Liver (tissue), 8 donors: ENCODE measurements at regions not wholly inside any gene's neighbourhood (a gene's known extent, or its start where the extent isn't known, plus 50 kb on each side); places are given as distances from the start of the nearest gene placed in this dataset.
A peak's percentile ranks its signal among the peaks of the same experiment; 100 is the strongest.

Experiments used
- DNase-seq: peaks from one replicate; pipeline ENCODE4 v3.0.0-alpha.2; 2017; ENCODE audit warnings: low spot score
- H3K27ac ChIP-seq, 2 donors: one replicate each; pipeline ENCODE4 v1.7.0; 2013; ENCODE audit warnings: inconsistent platforms in 2 of 2, low read length in 2 of 2, control low read depth in 1 of 2, low read depth in 1 of 2, mild to moderate bottlenecking in 1 of 2
- H3K27me3 ChIP-seq, 4 donors: one replicate each; pipeline versions ENCODE4 v1.6.1 to v1.7.0; 2013; ENCODE audit warnings: low read length in 3 of 4, inconsistent platforms in 1 of 4, mild to moderate bottlenecking in 1 of 4, moderate library complexity in 1 of 4; ENCODE audit not compliant: control insufficient read depth in 4 of 4, insufficient read depth in 4 of 4
- H3K36me3 ChIP-seq, 4 donors: one replicate each; pipeline versions ENCODE4 v1.6.1 to v1.7.0; 2013; ENCODE audit warnings: low read length in 3 of 4, mild to moderate bottlenecking in 3 of 4, low read depth in 1 of 4, moderate library complexity in 1 of 4; ENCODE audit not compliant: control insufficient read depth in 4 of 4, insufficient read depth in 3 of 4
- H3K4me1 ChIP-seq, 4 donors: one replicate each; pipeline versions ENCODE4 v1.6.1 to v1.7.0; 2013; ENCODE audit warnings: low read length in 3 of 4, mild to moderate bottlenecking in 3 of 4, moderate library complexity in 1 of 4; ENCODE audit not compliant: control insufficient read depth in 4 of 4, insufficient read depth in 4 of 4
- H3K4me3 ChIP-seq, 3 donors: one replicate each; pipeline versions ENCODE4 v1.6.1 to v1.7.0; 2013; ENCODE audit warnings: low read length in 3 of 3, control low read depth in 1 of 3, low read depth in 1 of 3, mild to moderate bottlenecking in 1 of 3
- H3K9ac ChIP-seq, 2 donors: one replicate each; pipeline ENCODE4 v1.7.0; 2013; ENCODE audit warnings: low read length in 2 of 2, mild to moderate bottlenecking in 2 of 2, moderate library complexity in 2 of 2, control low read depth in 1 of 2, low read depth in 1 of 2
- H3K9me3 ChIP-seq, 4 donors: one replicate each; pipeline versions ENCODE4 v1.6.1 to v1.7.0; 2013; ENCODE audit warnings: low read length in 3 of 4; ENCODE audit not compliant: control insufficient read depth in 4 of 4
- EGR1 ChIP-seq, 2 donors: IDR thresholded peaks; 2 replicates each; pipeline ENCODE4 v1.6.1; 2016 to 2018; ENCODE audit warnings: antibody characterized with exemption in 2 of 2, low read depth in 2 of 2
- FOXA1 ChIP-seq: IDR thresholded peaks from 2 replicates; pipeline ENCODE4 v1.6.1; 2016; ENCODE audit warnings: antibody characterized with exemption
- FOXA2 ChIP-seq: IDR thresholded peaks from 2 replicates; pipeline ENCODE4 v1.6.1; 2016; ENCODE audit warnings: antibody characterized with exemption
- GABPA ChIP-seq, 2 donors: IDR thresholded peaks in 1 of 2; conservative IDR thresholded peaks in 1 of 2; 2 replicates each; pipeline ENCODE4 v1.6.1; 2016; ENCODE audit warnings: antibody characterized with exemption in 2 of 2, mild to moderate bottlenecking in 1 of 2, moderate library complexity in 1 of 2
- HNF4A ChIP-seq, 2 donors: conservative IDR thresholded peaks; 2 replicates each; pipeline ENCODE4 v1.6.1; 2016; ENCODE audit warnings: antibody characterized with exemption in 2 of 2, mild to moderate bottlenecking in 2 of 2
- HNF4G ChIP-seq: IDR thresholded peaks from 2 replicates; pipeline ENCODE4 v1.6.1; 2016; ENCODE audit warnings: antibody characterized with exemption
- JUND ChIP-seq, 2 donors: IDR thresholded peaks; 2 replicates each; pipeline ENCODE4 v1.6.1; 2016; ENCODE audit warnings: antibody characterized with exemption in 2 of 2
- NR2F2 ChIP-seq: IDR thresholded peaks from 2 replicates; pipeline ENCODE4 v1.6.1; 2016; ENCODE audit warnings: antibody characterized with exemption
- RAD21 ChIP-seq, 2 donors: IDR thresholded peaks; 2 replicates each; pipeline ENCODE4 v1.6.1; 2016; ENCODE audit warnings: antibody characterized with exemption in 2 of 2, mild to moderate bottlenecking in 2 of 2
- SP1 ChIP-seq: IDR thresholded peaks from 2 replicates; pipeline ENCODE4 v1.6.1; 2018; ENCODE audit warnings: antibody characterized with exemption, mild to moderate bottlenecking
- TAF1 ChIP-seq: conservative IDR thresholded peaks from 2 replicates; pipeline ENCODE4 v1.6.1; 2016; ENCODE audit warnings: antibody characterized with exemption, mild to moderate bottlenecking
- YY1 ChIP-seq: IDR thresholded peaks from 2 replicates; pipeline ENCODE4 v1.6.1; 2016; ENCODE audit warnings: antibody characterized with exemption, mild to moderate bottlenecking
- WGBS: extraction: QIAGEN DNeasy Blood & Tissue Kit; methylation state at CpG from one replicate; pipeline ENCODE4 v1.1.7; 2013; 5-methylcytosine and 5-hydroxymethylcytosine counted together
- TF ChIP-seq, protein P1 (sequence below): IDR thresholded peaks from 2 replicates; pipeline ENCODE4 v1.6.1; 2016; ENCODE audit warnings: antibody characterized with exemption
- TF ChIP-seq, protein P2 (sequence below): IDR thresholded peaks from 2 replicates; pipeline ENCODE4 v1.6.1; 2016; ENCODE audit warnings: antibody characterized with exemption
- TF ChIP-seq, protein P3 (sequence below): fragments of 150-350 bp; IDR thresholded peaks from 2 replicates; pipeline ENCODE4 v1.5.1; 2017; ENCODE audit warnings: improper control_type of control experiment, low read depth, low read length; ENCODE audit not compliant: missing input control
- TF ChIP-seq, protein P4 (sequence below): IDR thresholded peaks from 2 replicates; pipeline ENCODE4 v1.6.1; 2016; ENCODE audit warnings: antibody characterized with exemption
- donor health status: healthy.
- donor health status: healthy.
- donor health status: healthy.
- donor health status: healthy.
- donor health status: healthy.

DNA sequence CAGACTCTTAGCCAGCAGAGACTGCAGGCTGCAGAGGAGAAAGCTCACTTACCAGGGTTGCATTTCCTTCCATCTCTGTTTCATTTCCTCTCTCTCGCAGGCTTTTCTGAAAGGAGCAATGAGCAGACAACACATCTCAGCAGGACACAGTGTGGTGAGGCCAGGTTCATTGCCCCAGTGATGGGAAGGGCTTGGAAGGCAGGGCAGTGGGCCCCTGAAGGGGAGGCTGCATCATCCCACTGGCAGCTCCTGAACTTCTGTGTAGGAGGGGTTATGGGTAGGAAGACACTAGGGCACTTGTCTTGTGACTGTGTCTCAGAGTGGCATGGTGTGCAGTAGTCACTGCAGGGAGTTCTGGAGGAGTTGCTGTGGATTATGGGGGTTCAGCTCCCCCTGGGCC is 246.8 kb downstream of the QKI start:
- H3K4me3 ChIP-seq, result no peak overlapping the region
- 66% methylated on average over 1 of the region's 1 CpG for WGBS
- no peaks in the 10 kb centered on the region for H3K27me3 ChIP-seq
- H3K4me1 ChIP-seq, result no peaks in the 10 kb centered on the region
- H3K36me3 ChIP-seq, result no peaks in the 10 kb centered on the region
- no peak overlapping the region for H3K27ac ChIP-seq
- no peak overlapping the region for H3K9ac ChIP-seq
- H3K9me3 ChIP-seq, result no peaks in the 10 kb centered on the region
- TF ChIP-seq, protein P1, sequence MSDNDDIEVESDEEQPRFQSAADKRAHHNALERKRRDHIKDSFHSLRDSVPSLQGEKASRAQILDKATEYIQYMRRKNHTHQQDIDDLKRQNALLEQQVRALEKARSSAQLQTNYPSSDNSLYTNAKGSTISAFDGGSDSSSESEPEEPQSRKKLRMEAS, result no peak
- TF ChIP-seq SP1 (no peak), EGR1 (IDR thresholded peaks at IDR 0.05; ENCODE audit: low read depth in 2 of 2) (no peak), HNF4G (no peak), YY1 (no peak), NR2F2 (no peak), GABPA (IDR thresholded peaks at IDR 0.05 in 1 of 2, conservative IDR thresholded peaks at IDR 0.05 in 1 of 2) (no peak), JUND (IDR thresholded peaks at IDR 0.05) (no peak), HNF4A (conservative IDR thresholded peaks at IDR 0.05) (no peak), RAD21 (IDR thresholded peaks at IDR 0.05) (no peak), FOXA1 (no peak)
- TF ChIP-seq, protein P2, sequence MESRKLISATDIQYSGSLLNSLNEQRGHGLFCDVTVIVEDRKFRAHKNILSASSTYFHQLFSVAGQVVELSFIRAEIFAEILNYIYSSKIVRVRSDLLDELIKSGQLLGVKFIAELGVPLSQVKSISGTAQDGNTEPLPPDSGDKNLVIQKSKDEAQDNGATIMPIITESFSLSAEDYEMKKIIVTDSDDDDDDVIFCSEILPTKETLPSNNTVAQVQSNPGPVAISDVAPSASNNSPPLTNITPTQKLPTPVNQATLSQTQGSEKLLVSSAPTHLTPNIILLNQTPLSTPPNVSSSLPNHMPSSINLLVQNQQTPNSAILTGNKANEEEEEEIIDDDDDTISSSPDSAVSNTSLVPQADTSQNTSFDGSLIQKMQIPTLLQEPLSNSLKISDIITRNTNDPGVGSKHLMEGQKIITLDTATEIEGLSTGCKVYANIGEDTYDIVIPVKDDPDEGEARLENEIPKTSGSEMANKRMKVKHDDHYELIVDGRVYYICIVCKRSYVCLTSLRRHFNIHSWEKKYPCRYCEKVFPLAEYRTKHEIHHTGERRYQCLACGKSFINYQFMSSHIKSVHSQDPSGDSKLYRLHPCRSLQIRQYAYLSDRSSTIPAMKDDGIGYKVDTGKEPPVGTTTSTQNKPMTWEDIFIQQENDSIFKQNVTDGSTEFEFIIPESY, result no peak
- TF ChIP-seq, protein P3, sequence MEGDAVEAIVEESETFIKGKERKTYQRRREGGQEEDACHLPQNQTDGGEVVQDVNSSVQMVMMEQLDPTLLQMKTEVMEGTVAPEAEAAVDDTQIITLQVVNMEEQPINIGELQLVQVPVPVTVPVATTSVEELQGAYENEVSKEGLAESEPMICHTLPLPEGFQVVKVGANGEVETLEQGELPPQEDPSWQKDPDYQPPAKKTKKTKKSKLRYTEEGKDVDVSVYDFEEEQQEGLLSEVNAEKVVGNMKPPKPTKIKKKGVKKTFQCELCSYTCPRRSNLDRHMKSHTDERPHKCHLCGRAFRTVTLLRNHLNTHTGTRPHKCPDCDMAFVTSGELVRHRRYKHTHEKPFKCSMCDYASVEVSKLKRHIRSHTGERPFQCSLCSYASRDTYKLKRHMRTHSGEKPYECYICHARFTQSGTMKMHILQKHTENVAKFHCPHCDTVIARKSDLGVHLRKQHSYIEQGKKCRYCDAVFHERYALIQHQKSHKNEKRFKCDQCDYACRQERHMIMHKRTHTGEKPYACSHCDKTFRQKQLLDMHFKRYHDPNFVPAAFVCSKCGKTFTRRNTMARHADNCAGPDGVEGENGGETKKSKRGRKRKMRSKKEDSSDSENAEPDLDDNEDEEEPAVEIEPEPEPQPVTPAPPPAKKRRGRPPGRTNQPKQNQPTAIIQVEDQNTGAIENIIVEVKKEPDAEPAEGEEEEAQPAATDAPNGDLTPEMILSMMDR, result no peak
- DNase-seq, result peak; percentile 30

DNA sequence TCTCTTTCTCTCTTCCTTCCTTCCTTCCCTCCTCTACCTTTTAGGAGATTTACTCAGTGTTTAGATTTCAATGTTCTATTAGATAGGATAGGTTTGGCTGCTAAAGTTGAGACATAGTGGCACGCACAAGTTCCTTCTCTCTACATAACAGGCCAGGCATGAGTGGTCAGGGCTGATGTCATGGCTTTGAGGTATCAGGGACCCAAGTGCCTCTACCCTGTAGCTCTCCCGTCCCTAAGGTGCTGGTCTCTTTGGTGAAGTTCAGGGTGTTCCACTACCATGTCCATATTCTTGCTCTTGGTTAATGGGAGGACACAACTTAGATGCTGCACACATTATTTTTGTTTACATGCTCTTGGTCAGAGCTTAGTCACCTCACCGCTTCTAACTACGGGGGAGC is 245.3 kb downstream of the QKI start:
- no peaks in the 10 kb centered on the region for H3K4me1 ChIP-seq
- no peak overlapping the region for H3K9ac ChIP-seq
- H3K9me3 ChIP-seq, result no peaks in the 10 kb centered on the region
- no peaks in the 10 kb centered on the region for H3K27me3 ChIP-seq
- peak; percentile 8 for DNase-seq
- 94% methylated on average over 4 of the region's 4 CpGs for WGBS
- H3K27ac ChIP-seq, result no peak overlapping the region
- no peaks in the 10 kb centered on the region for H3K36me3 ChIP-seq
- TF ChIP-seq HNF4A (conservative IDR thresholded peaks at IDR 0.05) (no peak), TAF1 (no peak), GABPA (IDR thresholded peaks at IDR 0.05 in 1 of 2, conservative IDR thresholded peaks at IDR 0.05 in 1 of 2) (no peak), SP1 (no peak), YY1 (no peak), JUND (IDR thresholded peaks at IDR 0.05) (no peak), RAD21 (IDR thresholded peaks at IDR 0.05) (no peak), NR2F2 (no peak), FOXA2 (no peak), FOXA1 (no peak)
- TF ChIP-seq, protein P4, sequence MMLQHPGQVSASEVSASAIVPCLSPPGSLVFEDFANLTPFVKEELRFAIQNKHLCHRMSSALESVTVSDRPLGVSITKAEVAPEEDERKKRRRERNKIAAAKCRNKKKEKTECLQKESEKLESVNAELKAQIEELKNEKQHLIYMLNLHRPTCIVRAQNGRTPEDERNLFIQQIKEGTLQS, result no peak
- TF ChIP-seq, protein P2, result no peak
- no peak overlapping the region for H3K4me3 ChIP-seq
